ENCODE measurements at regions not wholly inside any gene's neighbourhood (a gene's known extent, or its start where the extent isn't known, plus 50 kb on each side); places are given as distances from the start of the nearest gene placed in this dataset.

- TF ChIP-seq POLR2AphosphoS5 (IDR thresholded peaks at IDR 0.05; ENCODE audit: low read depth, low read length) (no peak), POLR2A (IDR thresholded peaks at IDR 0.05; ENCODE audit: low read depth, low read length) (no peak), TAF1 (IDR thresholded peaks at IDR 0.05; ENCODE audit: low read depth, low read length) (no peak), PAX5 (IDR thresholded peaks at IDR 0.05; ENCODE audit: insufficient read depth, low read length, severe bottlenecking) (no peak), SPI1 (IDR thresholded peaks at IDR 0.05; ENCODE audit: low read depth, low read length) (no peak)
Observed at GRCh38 chr10:3999642-4000041, 214.6 kb upstream of the KLF6 start.
